IMR-90 (cell line): ENCODE measurements at regions not wholly inside any gene's neighbourhood (a gene's known extent, or its start where the extent isn't known, plus 50 kb on each side); places are given as distances from the start of the nearest gene placed in this dataset.

Experiments
- ATAC-seq: fragments of 200-7000 bp; cut with Tn5 transposase; 2 replicates; pipeline ENCODE4 v1.9.1; 2020; ENCODE audit warnings: low read depth, mild to moderate bottlenecking, moderate library complexity
- BruUV-seq: library from RNA; stranded (reverse); fragments of 400-500 nt; replicated peaks from 2 replicates; lab custom pipeline; 2021; lab: Mats Ljungman, UMichigan
- CTCF ChIA-PET: fragments of 300-600 bp; formaldehyde crosslinking; extraction: SDS; loops from one replicate; lab custom pipeline; 2021; ENCODE audit warnings: antibody characterized with exemption; lab: Yijun Ruan, JAX
- POLR2A ChIA-PET: fragments of 300-600 bp; sonication (Branson Sonifier 250); formaldehyde crosslinking; loops from one replicate; lab custom pipeline; 2022; ENCODE audit warnings: antibody characterized with exemption; ENCODE audit not compliant: unreplicated experiment; lab: Charles Lee
- DNase-seq: peaks from one replicate; pipeline ENCODE4 v3.0.0; 2013
- H2AFZ ChIP-seq: replicated peaks from 2 replicates; pipeline ENCODE3; 2013; ENCODE audit warnings: low read length, mild to moderate bottlenecking; ENCODE audit not compliant: poor library complexity
- H2AK5ac ChIP-seq: 2 replicates; pipeline ENCODE4 v1.6.1; 2013; ENCODE audit warnings: low read depth, low read length, inconsistent platforms
- H2AK9ac ChIP-seq: replicated peaks from 2 replicates; pipeline ENCODE3; 2013; ENCODE audit warnings: mild to moderate bottlenecking, low read depth, low read length, moderate library complexity; ENCODE audit not compliant: poor library complexity
- H2BK120ac ChIP-seq: 2 replicates; pipeline ENCODE4 v1.6.1; 2013; ENCODE audit warnings: low read depth, low read length, inconsistent platforms
- H2BK15ac ChIP-seq: 3 replicates; pipeline ENCODE4 v1.6.1; 2013; ENCODE audit warnings: low read depth, low read length, inconsistent platforms
- H2BK20ac ChIP-seq: 2 replicates; pipeline ENCODE4 v1.6.1; 2013; ENCODE audit warnings: low read depth, mild to moderate bottlenecking, inconsistent platforms, low read length, moderate library complexity
- H2BK5ac ChIP-seq: 2 replicates; pipeline ENCODE4 v1.6.1; 2013; ENCODE audit warnings: mild to moderate bottlenecking, low read depth, low read length, inconsistent platforms; ENCODE audit not compliant: poor library complexity, severe bottlenecking
- H3K14ac ChIP-seq: replicated peaks from 2 replicates; pipeline ENCODE4 v1.6.1; 2013; ENCODE audit warnings: low read depth, low read length, inconsistent platforms
- H3K18ac ChIP-seq: 2 replicates; pipeline ENCODE4 v1.6.1; 2013; ENCODE audit warnings: low read depth, low read length, control low read depth
- H3K23ac ChIP-seq: 2 replicates; pipeline ENCODE4 v1.6.1; 2013; ENCODE audit warnings: low read depth, low read length, inconsistent platforms
- H3K27ac ChIP-seq: 2 replicates; pipeline ENCODE4 v1.5.1; 2013; ENCODE audit warnings: mild to moderate bottlenecking, control low read depth, low read length; ENCODE audit not compliant: insufficient read depth
- H3K27me3 ChIP-seq: 2 replicates; pipeline ENCODE4 v1.6.1; 2013; ENCODE audit warnings: low read length; ENCODE audit not compliant: control insufficient read depth, insufficient read depth
- H3K36me3 ChIP-seq: 2 replicates; pipeline ENCODE4 v1.6.1; 2013; ENCODE audit warnings: low read length, mixed read lengths; ENCODE audit not compliant: control insufficient read depth, insufficient read depth
- H3K4ac ChIP-seq: 2 replicates; pipeline ENCODE4 v1.6.1; 2013; ENCODE audit warnings: low read depth, low read length, inconsistent platforms
- H3K4me1 ChIP-seq: 2 replicates; pipeline ENCODE4 v1.6.1; 2013; ENCODE audit warnings: low read length, mixed read lengths; ENCODE audit not compliant: control insufficient read depth, insufficient read depth
- H3K4me2 ChIP-seq: 2 replicates; pipeline ENCODE4 v1.6.1; 2013; ENCODE audit warnings: low read depth, mild to moderate bottlenecking, control low read depth, low read length, moderate library complexity
- H3K4me3 ChIP-seq: 2 replicates; pipeline ENCODE4 v1.5.1; 2013; ENCODE audit warnings: low read depth, mild to moderate bottlenecking, control low read depth, low read length, moderate library complexity; ENCODE audit not compliant: insufficient read depth
- H3K56ac ChIP-seq: 2 replicates; pipeline ENCODE4 v1.6.1; 2013; ENCODE audit warnings: low read length, inconsistent platforms; ENCODE audit not compliant: insufficient read depth; ENCODE audit errors: extremely low read depth
- H3K79me1 ChIP-seq, 2 experiments: 2 replicates each; pipeline ENCODE4 v1.6.1; 2013; ENCODE audit warnings: low read length in 2 of 2, inconsistent platforms in 1 of 2, low read depth in 1 of 2
- H3K9ac ChIP-seq: 2 replicates; pipeline ENCODE4 v1.6.1; 2013; ENCODE audit warnings: low read depth, low read length, control low read depth
- H3K9me1 ChIP-seq: 2 replicates; pipeline ENCODE4 v1.6.1; 2013; ENCODE audit warnings: low read length, inconsistent platforms; ENCODE audit not compliant: insufficient read depth
- H3K9me3 ChIP-seq: 2 replicates; pipeline ENCODE4 v1.6.1; 2013; ENCODE audit warnings: low read length; ENCODE audit not compliant: control insufficient read depth, insufficient read depth
- H4K20me1 ChIP-seq: 2 replicates; pipeline ENCODE4 v1.6.1; 2013; ENCODE audit warnings: low read length, inconsistent platforms; ENCODE audit not compliant: insufficient read depth
- H4K5ac ChIP-seq: 2 replicates; pipeline ENCODE4 v1.6.1; 2013; ENCODE audit warnings: mild to moderate bottlenecking, low read depth, low read length, control low read depth
- H4K8ac ChIP-seq, 2 experiments: 2 replicates each; pipeline ENCODE4 v1.6.1; 2013; ENCODE audit warnings: low read depth in 2 of 2, low read length in 2 of 2, control low read depth in 1 of 2, inconsistent platforms in 1 of 2
- H4K91ac ChIP-seq: 2 replicates; pipeline ENCODE4 v1.6.1; 2013; ENCODE audit warnings: low read depth, low read length, inconsistent platforms; ENCODE audit not compliant: insufficient read depth
- BHLHE40 ChIP-seq: fragments of 150-350 bp; IDR thresholded peaks from 2 replicates; pipeline ENCODE4 v1.6.1; 2016; ENCODE audit warnings: mild to moderate bottlenecking, low read depth, low read length
- CEBPB ChIP-seq: IDR thresholded peaks from 2 replicates; pipeline ENCODE4 v1.6.1; 2012; ENCODE audit warnings: low read depth, low read length, improper control_type of control experiment
- CHD1 ChIP-seq: IDR thresholded peaks from 2 replicates; pipeline ENCODE4 v1.6.1; 2012; ENCODE audit warnings: low read depth, low read length, improper control_type of control experiment
- FOS ChIP-seq: fragments of 150-350 bp; IDR thresholded peaks from 2 replicates; pipeline ENCODE4 v1.6.1; 2016; ENCODE audit warnings: low read depth, low read length
- MAFK ChIP-seq: IDR thresholded peaks from 2 replicates; pipeline ENCODE4 v1.6.1; 2012; ENCODE audit warnings: low read depth, low read length, improper control_type of control experiment
- MAZ ChIP-seq: IDR thresholded peaks from 2 replicates; pipeline ENCODE4 v1.6.1; 2012; ENCODE audit warnings: low read depth, mild to moderate bottlenecking, low read length, improper control_type of control experiment, moderate library complexity, borderline replicate concordance
- MXI1 ChIP-seq: IDR thresholded peaks from 2 replicates; pipeline ENCODE4 v1.6.1; 2012; ENCODE audit warnings: low read depth, mild to moderate bottlenecking, low read length, moderate library complexity, borderline replicate concordance
- NFE2L2 ChIP-seq: fragments of 150-350 bp; IDR thresholded peaks from 2 replicates; pipeline ENCODE4 v1.6.1; 2016; ENCODE audit warnings: low read depth, mild to moderate bottlenecking, low read length
- POLR2A ChIP-seq: IDR thresholded peaks from 2 replicates; pipeline ENCODE4 v1.6.1; 2012; ENCODE audit warnings: mild to moderate bottlenecking, low read depth, low read length
- RAD21 ChIP-seq: IDR thresholded peaks from 2 replicates; pipeline ENCODE4 v1.6.1; 2012; ENCODE audit warnings: low read length, improper control_type of control experiment
- RCOR1 ChIP-seq: IDR thresholded peaks from 2 replicates; pipeline ENCODE4 v1.6.1; 2012; ENCODE audit warnings: mild to moderate bottlenecking, low read length, improper control_type of control experiment; ENCODE audit not compliant: insufficient replicate concordance
- RFX5 ChIP-seq: IDR thresholded peaks from 2 replicates; pipeline ENCODE4 v1.8.0; 2012; ENCODE audit warnings: low read depth, mild to moderate bottlenecking, low read length, moderate library complexity
- SMC3 ChIP-seq: fragments of 150-350 bp; IDR thresholded peaks from 2 replicates; pipeline ENCODE4 v1.6.1; 2016; ENCODE audit warnings: low read depth, mild to moderate bottlenecking, antibody characterized with exemption, low read length, moderate library complexity
- WGBS, 2 experiments: methylation state at CpG; one replicate each; pipeline versions ENCODE4 v1.1.5 to v1.1.7; 2013; ENCODE audit warnings: missing lambda C conversion rate in 2 of 2; ENCODE audit not compliant: insufficient read length in 1 of 2; ENCODE audit errors: extremely low coverage in 2 of 2; 5-methylcytosine and 5-hydroxymethylcytosine counted together
- dilution Hi-C: fragments of 300-500 bp; cut with HindIII; formaldehyde crosslinking; loops from one replicate; pipeline ENCODE4 v1.14.3; 2018; ENCODE audit warnings: low sequenced_read_pairs; ENCODE audit not compliant: unreplicated experiment
- in situ Hi-C: fragments of 300-500 bp; cut with MboI; formaldehyde crosslinking; loops from 3 replicates; pipeline ENCODE4 v1.14.3; 2019; ENCODE audit warnings: low sequenced_read_pairs, inconsistent platforms, mixed read lengths
- intact Hi-C: fragments of 100-400 bp; cut with micrococcal nuclease; formaldehyde crosslinking; loops from 2 replicates; pipeline ENCODE4 v1.10.0; 2022
- TF ChIP-seq, protein P1 (sequence below): fragments of 150-350 bp; IDR thresholded peaks from 2 replicates; pipeline ENCODE4 v1.6.1; 2017; ENCODE audit warnings: mild to moderate bottlenecking, antibody characterized with exemption, low read length, low read depth
- TF ChIP-seq, protein P2 (sequence below): fragments of 150-350 bp; IDR thresholded peaks from 2 replicates; pipeline ENCODE4 v1.6.1; 2016; ENCODE audit warnings: low read depth, mild to moderate bottlenecking, low read length, moderate library complexity, borderline replicate concordance
- TF ChIP-seq, protein P3 (sequence below): conservative IDR thresholded peaks from 2 replicates; pipeline ENCODE4 v1.5.1; 2012; ENCODE audit warnings: mild to moderate bottlenecking, low read depth, low read length, improper control_type of control experiment

DNA sequence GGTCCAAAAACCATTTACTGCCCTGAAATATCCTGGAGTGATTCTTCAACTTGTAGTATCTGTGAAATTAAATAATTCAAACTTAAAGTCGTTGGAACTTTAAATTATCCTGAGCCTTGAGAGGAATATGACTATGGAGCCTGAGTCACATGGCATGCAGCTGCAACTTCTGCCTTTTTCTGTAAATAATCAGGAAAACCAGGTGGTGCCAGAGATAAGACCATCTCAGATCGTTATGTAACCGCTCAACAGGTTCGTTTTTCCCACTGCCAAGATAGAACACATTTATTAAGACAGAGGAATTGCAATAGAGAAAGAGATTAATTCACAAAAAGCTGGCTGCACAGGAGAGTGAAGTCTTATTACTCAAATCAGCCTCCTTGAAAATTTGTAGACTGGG is 876.5 kb downstream of the SUCLG1 start:
- Histone ChIP-seq H3K56ac (no peak overlapping the region), H3K4me2 (no peak overlapping the region), H3K9ac (no peak overlapping the region), H3K14ac (no peak overlapping the region), H4K8ac (no peak overlapping the region), H3K4me3 (no peak overlapping the region), H2AK5ac (no peak overlapping the region), H4K20me1 (no peaks in the 10 kb centered on the region), H2AFZ (no peak overlapping the region), H3K4me1 (no peaks in the 10 kb centered on the region), H2BK120ac (no peak overlapping the region), H4K5ac (no peak overlapping the region), H3K9me1 (no peaks in the 10 kb centered on the region), H3K27me3 (no peaks in the 10 kb centered on the region), H2BK5ac (no peak overlapping the region), H3K27ac (no peak overlapping the region), H2BK15ac (no peak overlapping the region), H3K36me3 (no peaks in the 10 kb centered on the region), H3K9me3 (no peaks in the 10 kb centered on the region), H2BK20ac (no peak overlapping the region), H3K4ac (no peak overlapping the region), H3K23ac (no peak overlapping the region), H4K91ac (no peak overlapping the region), H2AK9ac (no peak overlapping the region), H3K18ac (no peak overlapping the region), H3K79me1 (no peaks in the 10 kb centered on the region)
- 0% methylated on average over 1 of the region's 4 CpGs; no CpG with 5 or more reads in 1 of the 2 experiments for WGBS, 2 experiments
- TF ChIP-seq, protein P1, sequence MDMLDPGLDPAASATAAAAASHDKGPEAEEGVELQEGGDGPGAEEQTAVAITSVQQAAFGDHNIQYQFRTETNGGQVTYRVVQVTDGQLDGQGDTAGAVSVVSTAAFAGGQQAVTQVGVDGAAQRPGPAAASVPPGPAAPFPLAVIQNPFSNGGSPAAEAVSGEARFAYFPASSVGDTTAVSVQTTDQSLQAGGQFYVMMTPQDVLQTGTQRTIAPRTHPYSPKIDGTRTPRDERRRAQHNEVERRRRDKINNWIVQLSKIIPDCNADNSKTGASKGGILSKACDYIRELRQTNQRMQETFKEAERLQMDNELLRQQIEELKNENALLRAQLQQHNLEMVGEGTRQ = no peak
- no peak for TF ChIP-seq RCOR1
- no peak for TF ChIP-seq FOS
- TF ChIP-seq RFX5 = no peak
- TF ChIP-seq MAZ = no peak
- TF ChIP-seq NFE2L2 = no peak
- TF ChIP-seq POLR2A = no peak
- TF ChIP-seq RAD21 = no peak
- no peak for TF ChIP-seq SMC3
- no peak for TF ChIP-seq BHLHE40
- TF ChIP-seq, protein P2, sequence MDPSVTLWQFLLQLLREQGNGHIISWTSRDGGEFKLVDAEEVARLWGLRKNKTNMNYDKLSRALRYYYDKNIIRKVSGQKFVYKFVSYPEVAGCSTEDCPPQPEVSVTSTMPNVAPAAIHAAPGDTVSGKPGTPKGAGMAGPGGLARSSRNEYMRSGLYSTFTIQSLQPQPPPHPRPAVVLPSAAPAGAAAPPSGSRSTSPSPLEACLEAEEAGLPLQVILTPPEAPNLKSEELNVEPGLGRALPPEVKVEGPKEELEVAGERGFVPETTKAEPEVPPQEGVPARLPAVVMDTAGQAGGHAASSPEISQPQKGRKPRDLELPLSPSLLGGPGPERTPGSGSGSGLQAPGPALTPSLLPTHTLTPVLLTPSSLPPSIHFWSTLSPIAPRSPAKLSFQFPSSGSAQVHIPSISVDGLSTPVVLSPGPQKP = no peak
- TF ChIP-seq CEBPB = no peak
- TF ChIP-seq, protein P3, sequence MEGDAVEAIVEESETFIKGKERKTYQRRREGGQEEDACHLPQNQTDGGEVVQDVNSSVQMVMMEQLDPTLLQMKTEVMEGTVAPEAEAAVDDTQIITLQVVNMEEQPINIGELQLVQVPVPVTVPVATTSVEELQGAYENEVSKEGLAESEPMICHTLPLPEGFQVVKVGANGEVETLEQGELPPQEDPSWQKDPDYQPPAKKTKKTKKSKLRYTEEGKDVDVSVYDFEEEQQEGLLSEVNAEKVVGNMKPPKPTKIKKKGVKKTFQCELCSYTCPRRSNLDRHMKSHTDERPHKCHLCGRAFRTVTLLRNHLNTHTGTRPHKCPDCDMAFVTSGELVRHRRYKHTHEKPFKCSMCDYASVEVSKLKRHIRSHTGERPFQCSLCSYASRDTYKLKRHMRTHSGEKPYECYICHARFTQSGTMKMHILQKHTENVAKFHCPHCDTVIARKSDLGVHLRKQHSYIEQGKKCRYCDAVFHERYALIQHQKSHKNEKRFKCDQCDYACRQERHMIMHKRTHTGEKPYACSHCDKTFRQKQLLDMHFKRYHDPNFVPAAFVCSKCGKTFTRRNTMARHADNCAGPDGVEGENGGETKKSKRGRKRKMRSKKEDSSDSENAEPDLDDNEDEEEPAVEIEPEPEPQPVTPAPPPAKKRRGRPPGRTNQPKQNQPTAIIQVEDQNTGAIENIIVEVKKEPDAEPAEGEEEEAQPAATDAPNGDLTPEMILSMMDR = no peak
- TF ChIP-seq CHD1 = no peak
- no peak for TF ChIP-seq MXI1
- TF ChIP-seq MAFK = no peak
- in situ Hi-C loops = no loop called here
- DNase-seq (no peak), ATAC-seq (no peak)
- dilution Hi-C loops = no loop called here
- intact Hi-C loops = no loop called here
- POLR2A ChIA-PET = no interaction called here
- CTCF ChIA-PET = no interaction called here
- BruUV-seq = no TSS peak
